PFSK-1 (cell line): ENCODE measurements at regions not wholly inside any gene's neighbourhood (a gene's known extent, or its start where the extent isn't known, plus 50 kb on each side); places are given as distances from the start of the nearest gene placed in this dataset.

Experiments used
- FOXP2 ChIP-seq: optimal IDR thresholded peaks from 2 replicates; pipeline ENCODE3; 2011; ENCODE audit warnings: borderline replicate concordance, control low read depth, inconsistent platforms; ENCODE audit not compliant: insufficient read depth; ENCODE audit errors: extremely low read length, extremely low read depth
- POLR2AphosphoS5 ChIP-seq: IDR thresholded peaks from 2 replicates; pipeline ENCODE4 v1.6.1; 2012; ENCODE audit warnings: low read depth, mild to moderate bottlenecking, control low read depth, low read length, moderate library complexity
- SIN3A ChIP-seq: IDR thresholded peaks from 2 replicates; pipeline ENCODE4 v1.6.1; 2012; ENCODE audit warnings: mild to moderate bottlenecking, low read length, moderate library complexity, borderline replicate concordance; ENCODE audit not compliant: insufficient read depth
- TAF1 ChIP-seq: IDR thresholded peaks from 2 replicates; pipeline ENCODE4 v1.6.1; 2012; ENCODE audit warnings: low read length, control low read depth, borderline replicate concordance; ENCODE audit not compliant: insufficient read depth
- TF ChIP-seq, protein P1 (sequence below), 2 experiments: IDR thresholded peaks; 2 replicates each; pipeline versions ENCODE4 v1.6.1 to v1.8.0; 2011 to 2012; ENCODE audit warnings: low read depth in 2 of 2, low read length in 2 of 2, control low read depth in 1 of 2, inconsistent platforms in 1 of 2, mild to moderate bottlenecking in 1 of 2, moderate library complexity in 1 of 2; ENCODE audit not compliant: insufficient read depth in 1 of 2

GRCh38 chr1:168976267-168976666, 130.2 kb upstream of the ATP1B1 start:
- TF ChIP-seq POLR2AphosphoS5 = no peak
- TF ChIP-seq FOXP2 = no peak
- no peak for TF ChIP-seq SIN3A
- TF ChIP-seq, protein P1, sequence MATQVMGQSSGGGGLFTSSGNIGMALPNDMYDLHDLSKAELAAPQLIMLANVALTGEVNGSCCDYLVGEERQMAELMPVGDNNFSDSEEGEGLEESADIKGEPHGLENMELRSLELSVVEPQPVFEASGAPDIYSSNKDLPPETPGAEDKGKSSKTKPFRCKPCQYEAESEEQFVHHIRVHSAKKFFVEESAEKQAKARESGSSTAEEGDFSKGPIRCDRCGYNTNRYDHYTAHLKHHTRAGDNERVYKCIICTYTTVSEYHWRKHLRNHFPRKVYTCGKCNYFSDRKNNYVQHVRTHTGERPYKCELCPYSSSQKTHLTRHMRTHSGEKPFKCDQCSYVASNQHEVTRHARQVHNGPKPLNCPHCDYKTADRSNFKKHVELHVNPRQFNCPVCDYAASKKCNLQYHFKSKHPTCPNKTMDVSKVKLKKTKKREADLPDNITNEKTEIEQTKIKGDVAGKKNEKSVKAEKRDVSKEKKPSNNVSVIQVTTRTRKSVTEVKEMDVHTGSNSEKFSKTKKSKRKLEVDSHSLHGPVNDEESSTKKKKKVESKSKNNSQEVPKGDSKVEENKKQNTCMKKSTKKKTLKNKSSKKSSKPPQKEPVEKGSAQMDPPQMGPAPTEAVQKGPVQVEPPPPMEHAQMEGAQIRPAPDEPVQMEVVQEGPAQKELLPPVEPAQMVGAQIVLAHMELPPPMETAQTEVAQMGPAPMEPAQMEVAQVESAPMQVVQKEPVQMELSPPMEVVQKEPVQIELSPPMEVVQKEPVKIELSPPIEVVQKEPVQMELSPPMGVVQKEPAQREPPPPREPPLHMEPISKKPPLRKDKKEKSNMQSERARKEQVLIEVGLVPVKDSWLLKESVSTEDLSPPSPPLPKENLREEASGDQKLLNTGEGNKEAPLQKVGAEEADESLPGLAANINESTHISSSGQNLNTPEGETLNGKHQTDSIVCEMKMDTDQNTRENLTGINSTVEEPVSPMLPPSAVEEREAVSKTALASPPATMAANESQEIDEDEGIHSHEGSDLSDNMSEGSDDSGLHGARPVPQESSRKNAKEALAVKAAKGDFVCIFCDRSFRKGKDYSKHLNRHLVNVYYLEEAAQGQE (IDR thresholded peaks at IDR 0.05; ENCODE audit: insufficient read depth in 1 of 2, low read depth in 2 of 2, low read length in 2 of 2) = no peak
- no peak for TF ChIP-seq TAF1

DNA sequence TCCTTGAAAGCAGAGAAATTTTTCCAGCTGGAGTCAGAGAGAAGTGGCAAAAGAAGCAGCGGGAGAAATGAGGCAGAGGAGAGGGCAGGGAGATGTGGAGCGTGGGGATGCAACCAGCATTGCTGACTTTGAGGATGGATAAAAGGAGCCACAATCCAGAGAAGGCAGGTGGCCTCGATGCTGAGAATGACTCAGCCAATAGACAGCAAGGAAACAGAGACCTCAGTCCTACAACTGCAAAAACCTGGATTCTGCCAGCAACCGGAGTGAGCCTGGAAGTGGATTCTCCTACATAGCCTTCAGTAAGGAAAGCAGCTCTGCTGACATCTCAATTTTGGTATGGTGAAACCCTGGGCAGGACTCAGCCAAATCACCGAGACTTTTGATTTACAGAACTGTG, 128.9 kb upstream of the ATP1B1 start:
- TF ChIP-seq TAF1 (no peak), FOXP2 (no peak), POLR2AphosphoS5 (no peak), SIN3A (no peak)
- TF ChIP-seq, protein P1 (IDR thresholded peaks at IDR 0.05; ENCODE audit: insufficient read depth in 1 of 2, low read depth in 2 of 2, low read length in 2 of 2) = no peak

- TF ChIP-seq, protein P1 (IDR thresholded peaks at IDR 0.05; ENCODE audit: insufficient read depth in 1 of 2, low read depth in 2 of 2, low read length in 2 of 2) = no peak
- TF ChIP-seq TAF1 = no peak
- no peak for TF ChIP-seq FOXP2
- TF ChIP-seq SIN3A = no peak
- no peak for TF ChIP-seq POLR2AphosphoS5
Measured at GRCh38 chr1:168979276-168979675, 127.2 kb upstream of the ATP1B1 start.

DNA sequence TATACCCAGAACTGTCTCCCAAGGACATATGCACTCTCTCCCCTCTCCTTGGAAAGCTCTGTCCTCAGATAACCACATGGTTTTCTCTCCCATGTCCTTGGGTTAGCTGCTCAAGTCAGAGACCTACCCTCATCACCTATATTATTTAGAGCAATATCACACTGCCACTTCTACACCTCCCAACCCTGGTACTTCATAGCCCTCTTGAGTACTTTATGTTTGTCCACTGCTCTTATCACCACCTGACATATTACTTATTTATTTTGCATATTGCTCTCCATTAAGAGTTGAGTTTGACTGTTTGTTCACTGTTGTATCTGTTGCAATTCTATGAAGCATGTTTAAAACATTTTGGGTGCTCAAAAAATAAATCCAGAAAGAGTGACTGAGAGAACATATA, 126.3 kb upstream of the ATP1B1 start:
- TF ChIP-seq, protein P1 (IDR thresholded peaks at IDR 0.05; ENCODE audit: insufficient read depth in 1 of 2, low read depth in 2 of 2, low read length in 2 of 2) = no peak
- TF ChIP-seq SIN3A (no peak), POLR2AphosphoS5 (no peak)

DNA sequence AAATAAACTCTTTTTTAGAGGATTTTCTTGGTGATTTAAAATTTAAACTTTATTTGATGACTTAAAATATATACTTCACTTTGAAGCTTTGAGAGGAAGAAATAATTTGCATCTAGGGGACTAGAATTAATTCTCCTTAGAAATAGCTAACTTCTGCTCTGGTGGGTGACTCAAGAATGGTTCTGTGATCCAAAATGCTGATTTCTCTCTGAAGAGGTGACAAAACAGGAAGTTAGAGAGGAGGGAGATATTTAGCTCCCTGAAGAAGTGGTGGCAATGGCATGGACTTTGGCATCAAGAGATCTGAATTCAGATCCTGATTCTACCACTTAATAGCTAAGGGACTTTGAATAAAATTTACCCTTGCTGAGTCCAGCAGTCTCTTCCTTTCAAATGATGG, 125.8 kb upstream of the ATP1B1 start:
- TF ChIP-seq FOXP2 (no peak), TAF1 (no peak), POLR2AphosphoS5 (no peak), SIN3A (no peak)
- TF ChIP-seq, protein P1 (IDR thresholded peaks at IDR 0.05; ENCODE audit: insufficient read depth in 1 of 2, low read depth in 2 of 2, low read length in 2 of 2) = no peak
